HCT116 (cell line): ENCODE measurements at regions not wholly inside any gene's neighbourhood (a gene's known extent, or its start where the extent isn't known, plus 50 kb on each side); places are given as distances from the start of the nearest gene placed in this dataset.

Experiments
- ATAC-seq: fragments of 200-7000 bp; cut with Tn5 transposase; 2 replicates; pipeline ENCODE4 v1.9.1; 2020; ENCODE audit warnings: mild to moderate bottlenecking, moderate library complexity
- BruUV-seq: library from RNA; stranded (reverse); fragments of 400-500 nt; replicated peaks from 2 replicates; lab custom pipeline; 2021; lab: Mats Ljungman, UMichigan
- CTCF ChIA-PET: fragments of 300-600 bp; sonication (Branson Sonifier 250); formaldehyde crosslinking; loops from one replicate; lab custom pipeline; 2021; ENCODE audit warnings: antibody characterized with exemption; lab: Charles Lee
- POLR2A ChIA-PET: fragments of 300-600, 350-600 bp; sonication (Branson Sonifier 250); formaldehyde crosslinking; loops from one replicate; lab custom pipeline; 2021; ENCODE audit warnings: antibody characterized with exemption; lab: Charles Lee
- RAD21 ChIA-PET, 2 experiments: fragments of 300-600 bp; sonication (Branson Sonifier 250); formaldehyde crosslinking; loops; one replicate each; lab custom pipeline; 2023; ENCODE audit warnings: low total read pairs in 2 of 2; ENCODE audit not compliant: uncharacterized antibody in 2 of 2, unreplicated experiment in 2 of 2, low non-redundant PET in 1 of 2; lab: Charles Lee
- DNase-seq: peaks from one replicate; pipeline ENCODE4 v3.0.0-alpha.2; 2010; ENCODE audit warnings: low read depth, low spot score
- H2AFZ ChIP-seq: fragments of 200-600 bp; shearing (Covaris generic), sonication (generic); 2 replicates; pipeline ENCODE4 v1.6.1; 2017; ENCODE audit warnings: low read depth, mixed run types, mixed read lengths, antibody characterized with exemption, low read length; ENCODE audit not compliant: poor library complexity, severe bottlenecking
- H3K27ac ChIP-seq: 2 replicates; pipeline ENCODE4 v1.5.1; 2012; ENCODE audit warnings: low read depth, low read length
- H3K27me3 ChIP-seq: fragments of 200-600 bp; sonication (generic); 2 replicates; pipeline ENCODE4 v1.6.1; 2016; ENCODE audit warnings: mixed run types, low read length, mixed read lengths; ENCODE audit not compliant: insufficient read depth
- H3K36me3 ChIP-seq, 2 experiments: fragments of 200-500 bp in 1 of 2; fragments of 200-600 bp in 1 of 2; sonication (Bioruptor generic) in 1 of 2; sonication (generic) in 1 of 2; 2 replicates each; pipeline versions ENCODE4 v1.5.1 to v1.6.1; 2014 to 2016; ENCODE audit warnings: low read length in 2 of 2, inconsistent platforms in 1 of 2, mixed read lengths in 1 of 2, mixed run types in 1 of 2; ENCODE audit not compliant: insufficient read depth in 2 of 2, control insufficient read depth in 1 of 2
- H3K4me1 ChIP-seq, 2 experiments: fragments of 200-600 bp in 1 of 2; sonication (generic) in 1 of 2; 2 replicates each; pipeline versions ENCODE4 v1.5.1 to v1.6.1; 2012 to 2017; ENCODE audit warnings: low read length in 2 of 2, inconsistent platforms in 1 of 2, mild to moderate bottlenecking in 1 of 2, mixed read lengths in 1 of 2, mixed run types in 1 of 2, moderate library complexity in 1 of 2; ENCODE audit not compliant: insufficient read depth in 2 of 2, control insufficient read depth in 1 of 2
- H3K4me2 ChIP-seq: fragments of 200-600 bp; sonication (generic); 2 replicates; pipeline ENCODE4 v1.6.1; 2017; ENCODE audit warnings: mixed run types, low read length, mixed read lengths
- H3K4me3 ChIP-seq, 2 experiments: fragments of 200-600 bp in 1 of 2; sonication (generic) in 1 of 2; replicated peaks in 1 of 2; 2 replicates each; pipeline ENCODE4 v1.5.1; 2011 to 2016; ENCODE audit warnings: low read length in 2 of 2, control low read depth in 1 of 2, low read depth in 1 of 2, mild to moderate bottlenecking in 1 of 2, mixed read lengths in 1 of 2, mixed run types in 1 of 2
- H3K79me2 ChIP-seq: fragments of 200-600 bp; sonication (generic); 2 replicates; pipeline ENCODE4 v1.6.1; 2017; ENCODE audit warnings: mild to moderate bottlenecking, mixed run types, low read length, moderate library complexity, mixed read lengths; ENCODE audit not compliant: insufficient read depth
- H3K9ac ChIP-seq: fragments of 200-600 bp; sonication (generic); 2 replicates; pipeline ENCODE4 v1.6.1; 2016; ENCODE audit warnings: low read length, mixed read lengths
- H3K9me2 ChIP-seq: fragments of 200-600 bp; sonication (generic), shearing (Covaris generic); 2 replicates; pipeline ENCODE4 v1.6.1; 2017; ENCODE audit warnings: mixed run types, mild to moderate bottlenecking, moderate library complexity; ENCODE audit not compliant: insufficient read depth
- H3K9me3 ChIP-seq, 2 experiments: fragments of 200-500 bp in 1 of 2; fragments of 200-600 bp in 1 of 2; sonication (Bioruptor generic) in 1 of 2; sonication (generic) in 1 of 2; 2 replicates each; pipeline ENCODE4 v1.6.1; 2014 to 2017; ENCODE audit warnings: low read length in 2 of 2, mixed read lengths in 2 of 2, inconsistent platforms in 1 of 2, low read depth in 1 of 2, mild to moderate bottlenecking in 1 of 2, mixed run types in 1 of 2, moderate library complexity in 1 of 2; ENCODE audit not compliant: control insufficient read depth in 1 of 2, insufficient read depth in 1 of 2
- H4K20me1 ChIP-seq: fragments of 200-600 bp; sonication (generic), shearing (Covaris generic); 2 replicates; pipeline ENCODE4 v1.6.1; 2017; ENCODE audit warnings: mixed run types, mild to moderate bottlenecking, moderate library complexity; ENCODE audit not compliant: insufficient read depth
- CEBPB ChIP-seq: IDR thresholded peaks from 2 replicates; pipeline ENCODE4 v1.6.1; 2012; ENCODE audit warnings: low read depth
- EGR1 ChIP-seq: IDR thresholded peaks from 2 replicates; pipeline ENCODE4 v1.6.1; 2012; ENCODE audit warnings: low read depth
- ELF1 ChIP-seq: IDR thresholded peaks from 2 replicates; pipeline ENCODE4 v1.6.1; 2012; ENCODE audit warnings: low read depth, borderline replicate concordance
- EZH2phosphoT487 ChIP-seq: fragments of 200-600 bp; IDR thresholded peaks from 2 replicates; pipeline ENCODE4 v1.6.1; 2018; ENCODE audit warnings: antibody characterized with exemption, borderline replicate concordance
- FOSL1 ChIP-seq: IDR thresholded peaks from 2 replicates; pipeline ENCODE4 v1.6.1; 2012; ENCODE audit warnings: low read depth
- JUND ChIP-seq: IDR thresholded peaks from 2 replicates; pipeline ENCODE4 v1.6.1; 2012
- SIN3A ChIP-seq: IDR thresholded peaks from 2 replicates; pipeline ENCODE4 v1.6.1; 2012; ENCODE audit warnings: low read depth
- SP1 ChIP-seq: IDR thresholded peaks from 2 replicates; pipeline ENCODE4 v1.6.1; 2012; ENCODE audit warnings: low read depth
- YY1 ChIP-seq: IDR thresholded peaks from 2 replicates; pipeline ENCODE4 v1.6.1; 2011; ENCODE audit warnings: low read length, low read depth, moderate library complexity, mild to moderate bottlenecking; ENCODE audit not compliant: insufficient replicate concordance; ENCODE audit errors: extremely low read depth
- ZFX ChIP-seq: fragments of 450-650 bp; IDR thresholded peaks from 2 replicates; pipeline ENCODE4 v1.6.1; 2017
- ZNF274 ChIP-seq: fragments of 200-500 bp; sonication (Bioruptor generic); IDR thresholded peaks from 2 replicates; pipeline ENCODE4 v1.6.1; 2014; ENCODE audit warnings: mild to moderate bottlenecking, low read depth, low read length, inconsistent platforms
- intact Hi-C: fragments of 100-400 bp; cut with micrococcal nuclease; formaldehyde crosslinking; loops from 2 replicates; pipeline ENCODE4 v1.10.0; 2022

GRCh38 chr18:78685980-78686530 lies 293.6 kb upstream of the SALL3 start:
- 0 out of 2 replicates have a peak, but pooled peaks cover 14% of the 10 kb centered on the region for H3K27me3 ChIP-seq
- CTCF ChIA-PET: no interaction called here
- H3K79me2 ChIP-seq: no peaks in the 10 kb centered on the region

DNA sequence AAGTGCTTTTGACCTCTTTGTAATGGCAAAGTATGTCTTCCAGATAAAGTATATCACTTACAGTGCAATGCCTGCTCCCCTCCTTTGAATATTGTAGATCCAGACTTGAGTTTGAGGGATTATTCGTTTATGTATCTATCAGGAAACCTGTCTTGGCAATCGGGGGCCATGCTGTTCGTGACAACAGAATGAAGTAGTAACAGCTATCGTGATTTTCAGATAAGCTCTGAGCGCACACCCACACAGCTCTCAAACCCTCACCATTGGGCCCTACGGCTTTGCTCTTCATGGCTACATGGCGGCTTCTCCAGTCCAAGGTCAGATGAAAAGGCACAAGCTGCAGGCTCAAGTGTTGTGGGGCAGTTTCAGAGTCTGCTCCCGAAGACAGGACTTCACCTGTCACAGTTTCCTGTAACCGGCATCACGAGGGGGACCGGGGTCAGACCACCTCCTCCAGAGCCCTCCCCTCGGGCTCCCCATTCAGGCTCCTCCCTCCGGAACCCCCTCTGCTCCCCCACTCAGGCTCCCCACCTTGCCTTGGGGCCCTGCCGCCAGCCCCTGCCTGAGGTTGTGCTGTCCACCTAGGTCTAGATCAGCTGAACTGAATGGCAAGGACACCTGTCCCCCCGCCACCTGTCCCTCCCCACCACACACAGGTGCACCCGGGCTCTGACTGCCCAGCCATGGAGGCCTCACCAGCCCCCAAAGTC lies 292.5 kb upstream of the SALL3 start:
- Histone ChIP-seq H2AFZ (no peak overlapping the region), H3K27ac (no peak overlapping the region), H3K27me3 (0 out of 2 replicates have a peak, but pooled peaks cover 14% of the 10 kb centered on the region), H3K4me1 (no peaks in the 10 kb centered on the region), H3K9me2 (no peaks in the 10 kb centered on the region), H3K4me2 (no peak overlapping the region), H3K36me3 (no peaks in the 10 kb centered on the region), H3K9me3 (no peaks in the 10 kb centered on the region), H3K4me3 (no peak overlapping the region), H3K79me2 (no peaks in the 10 kb centered on the region), H3K9ac (no peak overlapping the region), H4K20me1 (no peaks in the 10 kb centered on the region)
- ChIA-PET POLR2A (no interaction called here), RAD21 (no interaction called here), CTCF (no interaction called here)
- DNase-seq (no peak), ATAC-seq (no peak)
- intact Hi-C loops: no loop called here
- no peak for TF ChIP-seq EGR1
- TF ChIP-seq ELF1: no peak
- TF ChIP-seq FOSL1: no peak
- no peak for TF ChIP-seq JUND
- TF ChIP-seq YY1: no peak
- TF ChIP-seq ZFX: no peak
- TF ChIP-seq EZH2phosphoT487: no peak
- BruUV-seq: no TSS peak

More at GRCh38 chr18:78685980-78686530, 293.6 kb upstream of the SALL3 start:
- Histone ChIP-seq H4K20me1 (no peaks in the 10 kb centered on the region), H3K36me3 (no peaks in the 10 kb centered on the region), H3K27ac (no peak overlapping the region), H3K4me2 (no peak overlapping the region), H3K9me3 (no peaks in the 10 kb centered on the region), H3K4me3 (no peak overlapping the region), H3K9me2 (no peaks in the 10 kb centered on the region), H3K4me1 (no peaks in the 10 kb centered on the region), H2AFZ (no peak overlapping the region), H3K9ac (no peak overlapping the region)
- POLR2A ChIA-PET: no interaction called here
- RAD21 ChIA-PET: no interaction called here
- no TSS peak for BruUV-seq
- no peak for DNase-seq
- TF ChIP-seq ZNF274 (no peak), SP1 (no peak), SIN3A (no peak), CEBPB (no peak), YY1 (no peak)
- no peak for ATAC-seq
- intact Hi-C loops: no loop called here
